ENCODE measurements at regions not wholly inside any gene's neighbourhood (a gene's known extent, or its start where the extent isn't known, plus 50 kb on each side); places are given as distances from the start of the nearest gene placed in this dataset.
"Not testable (repeated sequence)": the region's sequence is repeated elsewhere in the genome, so short reads cannot be mapped to it uniquely, and the experiment has no call there.

DNA sequence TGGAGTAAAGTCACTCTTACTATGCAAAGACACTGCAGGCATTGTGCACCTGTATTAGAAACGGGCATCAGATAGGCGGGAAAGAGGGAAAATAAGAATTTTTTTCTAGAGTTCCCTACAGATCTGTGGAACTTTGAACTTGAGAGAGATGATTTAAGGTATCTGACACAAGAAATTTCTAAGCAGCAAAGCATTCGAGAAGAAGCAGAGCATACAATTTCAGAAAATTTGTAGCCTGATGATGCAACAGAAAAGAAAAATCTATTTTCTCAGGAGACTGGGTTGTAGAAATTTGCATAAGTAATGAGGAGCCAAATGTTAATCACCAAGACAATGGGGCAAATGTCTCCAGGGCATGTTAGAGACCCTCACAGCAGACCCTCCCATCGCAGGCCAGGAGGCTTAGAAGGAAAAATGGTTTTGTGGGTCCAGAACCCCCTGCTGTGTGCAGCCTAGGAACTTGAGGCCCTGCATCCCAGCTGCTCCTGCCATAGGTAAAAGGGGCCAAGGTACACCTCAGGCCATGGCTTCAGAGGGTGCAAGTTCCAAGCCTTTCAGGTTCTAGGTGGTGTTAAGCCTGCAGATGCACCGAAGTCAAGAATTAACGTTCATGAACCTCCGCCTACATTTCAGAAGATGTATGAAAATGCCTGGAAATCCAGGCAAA, 163.5 kb upstream of the GTF2H2 start:
- not testable (repeated sequence) for TF ChIP-seq POLR2A (IDR thresholded peaks at IDR 0.05)
- TF ChIP-seq, protein P1, sequence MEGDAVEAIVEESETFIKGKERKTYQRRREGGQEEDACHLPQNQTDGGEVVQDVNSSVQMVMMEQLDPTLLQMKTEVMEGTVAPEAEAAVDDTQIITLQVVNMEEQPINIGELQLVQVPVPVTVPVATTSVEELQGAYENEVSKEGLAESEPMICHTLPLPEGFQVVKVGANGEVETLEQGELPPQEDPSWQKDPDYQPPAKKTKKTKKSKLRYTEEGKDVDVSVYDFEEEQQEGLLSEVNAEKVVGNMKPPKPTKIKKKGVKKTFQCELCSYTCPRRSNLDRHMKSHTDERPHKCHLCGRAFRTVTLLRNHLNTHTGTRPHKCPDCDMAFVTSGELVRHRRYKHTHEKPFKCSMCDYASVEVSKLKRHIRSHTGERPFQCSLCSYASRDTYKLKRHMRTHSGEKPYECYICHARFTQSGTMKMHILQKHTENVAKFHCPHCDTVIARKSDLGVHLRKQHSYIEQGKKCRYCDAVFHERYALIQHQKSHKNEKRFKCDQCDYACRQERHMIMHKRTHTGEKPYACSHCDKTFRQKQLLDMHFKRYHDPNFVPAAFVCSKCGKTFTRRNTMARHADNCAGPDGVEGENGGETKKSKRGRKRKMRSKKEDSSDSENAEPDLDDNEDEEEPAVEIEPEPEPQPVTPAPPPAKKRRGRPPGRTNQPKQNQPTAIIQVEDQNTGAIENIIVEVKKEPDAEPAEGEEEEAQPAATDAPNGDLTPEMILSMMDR (IDR thresholded peaks at IDR 0.05) = not testable (repeated sequence)

All from uterus (tissue), 2 donors.